Endodermal cell (in vitro differentiated cells): ENCODE measurements at regions not wholly inside any gene's neighbourhood (a gene's known extent, or its start where the extent isn't known, plus 50 kb on each side); places are given as distances from the start of the nearest gene placed in this dataset.
A peak's percentile ranks its signal among the peaks of the same experiment; 100 is the strongest.

Experiments used
- DNase-seq: peaks from one replicate; pipeline ENCODE4 v3.0.0-alpha.2; 2017
- H3K27ac ChIP-seq: 2 replicates; pipeline ENCODE4 v1.5.1; 2013; ENCODE audit warnings: mild to moderate bottlenecking, low read depth, low read length, moderate library complexity
- H3K27me3 ChIP-seq: 2 replicates; pipeline ENCODE4 v1.6.1; 2013; ENCODE audit warnings: mild to moderate bottlenecking, low read length, moderate library complexity; ENCODE audit not compliant: insufficient read depth, control insufficient read depth, poor library complexity, severe bottlenecking
- H3K36me3 ChIP-seq: 2 replicates; pipeline ENCODE4 v1.7.0; 2013; ENCODE audit warnings: mild to moderate bottlenecking, low read length, moderate library complexity; ENCODE audit not compliant: control insufficient read depth, insufficient read depth
- H3K4me1 ChIP-seq: one replicate; pipeline ENCODE4 v1.7.0; 2013; ENCODE audit warnings: low read length; ENCODE audit not compliant: control insufficient read depth, insufficient read depth
- H3K4me3 ChIP-seq: 2 replicates; pipeline ENCODE4 v1.5.1; 2013; ENCODE audit warnings: mild to moderate bottlenecking, low read length, moderate library complexity
- H3K9ac ChIP-seq: 2 replicates; pipeline ENCODE4 v1.6.1; 2013; ENCODE audit warnings: mild to moderate bottlenecking, low read length, moderate library complexity; ENCODE audit not compliant: poor library complexity, severe bottlenecking; ENCODE audit errors: extremely low read depth
- H3K9me3 ChIP-seq: 2 replicates; pipeline ENCODE4 v1.6.1; 2013; ENCODE audit warnings: mild to moderate bottlenecking, low read length, moderate library complexity; ENCODE audit not compliant: control insufficient read depth
- H3K27ac Mint-ChIP-seq: 2 replicates; pipeline ENCODE4 v1.8.0; 2020; ENCODE audit warnings: mixed read lengths
- H3K27me3 Mint-ChIP-seq: 2 replicates; pipeline ENCODE4 v1.8.0; 2021; ENCODE audit warnings: mild to moderate bottlenecking, mixed read lengths; ENCODE audit not compliant: insufficient read depth
- H3K36me3 Mint-ChIP-seq: 2 replicates; pipeline ENCODE4 v1.8.0; 2020; ENCODE audit warnings: low read depth, mixed read lengths
- H3K4me1 Mint-ChIP-seq: 2 replicates; pipeline ENCODE4 v1.8.0; 2020; ENCODE audit warnings: mixed read lengths
- H3K4me3 Mint-ChIP-seq: 2 replicates; pipeline ENCODE4 v1.8.0; 2020; ENCODE audit warnings: mild to moderate bottlenecking, moderate library complexity, mixed read lengths
- H3K9me3 Mint-ChIP-seq: 2 replicates; pipeline ENCODE4 v1.8.0; 2020; ENCODE audit warnings: mild to moderate bottlenecking, mixed read lengths
- WGBS, 2 experiments: methylation state at CpG; one replicate each; pipeline versions ENCODE4 v1.1.5 to v1.1.7; 2013; ENCODE audit warnings: missing lambda C conversion rate in 2 of 2, mixed read lengths in 1 of 2; ENCODE audit not compliant: insufficient coverage in 1 of 2, insufficient read length in 1 of 2; 5-methylcytosine and 5-hydroxymethylcytosine counted together
- TF ChIP-seq, protein P1 (sequence below): fragments of 200-600 bp; sonication (generic); conservative IDR thresholded peaks from 2 replicates; pipeline ENCODE4 v1.5.0; 2021; ENCODE audit warnings: antibody characterized with exemption, mild to moderate bottlenecking

DNA sequence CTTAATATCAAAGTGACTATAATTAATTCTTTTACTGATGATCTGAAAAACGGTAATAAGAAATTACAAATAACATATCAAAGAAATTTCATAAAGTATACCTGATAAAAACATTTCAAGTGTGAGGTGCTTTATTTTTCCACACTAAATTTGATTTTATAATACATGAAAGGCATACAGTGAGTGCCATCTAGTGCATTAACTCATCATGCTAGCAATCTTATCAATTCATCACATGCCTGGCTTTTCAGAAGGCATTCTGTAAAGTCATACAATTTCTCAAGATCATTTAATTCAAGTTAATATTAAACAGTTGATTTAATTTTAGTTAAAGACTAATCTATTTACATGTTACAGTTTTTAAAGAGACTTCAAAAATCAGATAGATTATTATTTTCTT is 1020.9 kb downstream of the GATA3 start:
- TF ChIP-seq, protein P1, sequence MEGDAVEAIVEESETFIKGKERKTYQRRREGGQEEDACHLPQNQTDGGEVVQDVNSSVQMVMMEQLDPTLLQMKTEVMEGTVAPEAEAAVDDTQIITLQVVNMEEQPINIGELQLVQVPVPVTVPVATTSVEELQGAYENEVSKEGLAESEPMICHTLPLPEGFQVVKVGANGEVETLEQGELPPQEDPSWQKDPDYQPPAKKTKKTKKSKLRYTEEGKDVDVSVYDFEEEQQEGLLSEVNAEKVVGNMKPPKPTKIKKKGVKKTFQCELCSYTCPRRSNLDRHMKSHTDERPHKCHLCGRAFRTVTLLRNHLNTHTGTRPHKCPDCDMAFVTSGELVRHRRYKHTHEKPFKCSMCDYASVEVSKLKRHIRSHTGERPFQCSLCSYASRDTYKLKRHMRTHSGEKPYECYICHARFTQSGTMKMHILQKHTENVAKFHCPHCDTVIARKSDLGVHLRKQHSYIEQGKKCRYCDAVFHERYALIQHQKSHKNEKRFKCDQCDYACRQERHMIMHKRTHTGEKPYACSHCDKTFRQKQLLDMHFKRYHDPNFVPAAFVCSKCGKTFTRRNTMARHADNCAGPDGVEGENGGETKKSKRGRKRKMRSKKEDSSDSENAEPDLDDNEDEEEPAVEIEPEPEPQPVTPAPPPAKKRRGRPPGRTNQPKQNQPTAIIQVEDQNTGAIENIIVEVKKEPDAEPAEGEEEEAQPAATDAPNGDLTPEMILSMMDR: no peak
- Histone ChIP-seq H3K9me3 (no peaks in the 10 kb centered on the region), H3K4me3 (no peak overlapping the region), H3K4me1 (no peaks in the 10 kb centered on the region), H3K27ac (no peak overlapping the region), H3K9ac (no peak overlapping the region), H3K27me3 (peaks cover 55% of the 10 kb centered on the region), H3K36me3 (no peaks in the 10 kb centered on the region)
- H3K9me3 Mint-ChIP-seq: no peaks in the 10 kb centered on the region
- no peak for DNase-seq
- H3K4me1 Mint-ChIP-seq: no peaks in the 10 kb centered on the region
- no peaks in the 10 kb centered on the region for H3K36me3 Mint-ChIP-seq
- peaks cover 68% of the 10 kb centered on the region for H3K27me3 Mint-ChIP-seq
- no peak overlapping the region for H3K4me3 Mint-ChIP-seq
- no peak overlapping the region for H3K27ac Mint-ChIP-seq
- no CpG with 5 or more reads among the region's 1 CpG for WGBS, 2 experiments

DNA sequence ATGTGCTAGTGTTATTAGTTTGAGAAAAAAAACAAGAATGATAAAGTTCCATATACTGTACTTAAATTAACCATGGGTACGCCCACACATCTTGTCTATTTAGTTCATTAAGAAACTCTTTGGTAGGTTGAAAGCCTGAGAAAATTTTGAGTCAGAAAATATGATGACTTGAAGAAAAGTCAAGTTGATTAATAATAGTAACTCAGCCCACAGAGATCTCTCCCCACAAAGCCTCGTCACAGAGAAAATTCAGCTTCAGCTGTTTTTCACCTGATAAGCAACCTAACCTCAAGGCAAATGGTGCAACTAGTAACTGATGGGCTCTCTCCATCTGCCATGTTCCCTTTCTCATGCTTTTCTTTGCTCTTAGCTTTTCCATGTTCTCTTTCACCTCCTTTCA is 1021.6 kb downstream of the GATA3 start:
- Histone ChIP-seq H3K4me3 (no peak overlapping the region), H3K36me3 (no peaks in the 10 kb centered on the region), H3K4me1 (no peaks in the 10 kb centered on the region), H3K27ac (no peak overlapping the region), H3K9me3 (no peaks in the 10 kb centered on the region), H3K27me3 (peaks cover 61% of the 10 kb centered on the region), H3K9ac (no peak overlapping the region)
- TF ChIP-seq, protein P1: no peak
- Mint-ChIP-seq H3K27ac (no peak overlapping the region), H3K27me3 (peaks cover 68% of the 10 kb centered on the region), H3K9me3 (no peaks in the 10 kb centered on the region), H3K36me3 (no peaks in the 10 kb centered on the region), H3K4me1 (no peaks in the 10 kb centered on the region), H3K4me3 (no peak overlapping the region)
- no peak for DNase-seq
- WGBS, 2 experiments: 60 to 89% methylated on average over 1 of the region's 2 CpGs

DNA sequence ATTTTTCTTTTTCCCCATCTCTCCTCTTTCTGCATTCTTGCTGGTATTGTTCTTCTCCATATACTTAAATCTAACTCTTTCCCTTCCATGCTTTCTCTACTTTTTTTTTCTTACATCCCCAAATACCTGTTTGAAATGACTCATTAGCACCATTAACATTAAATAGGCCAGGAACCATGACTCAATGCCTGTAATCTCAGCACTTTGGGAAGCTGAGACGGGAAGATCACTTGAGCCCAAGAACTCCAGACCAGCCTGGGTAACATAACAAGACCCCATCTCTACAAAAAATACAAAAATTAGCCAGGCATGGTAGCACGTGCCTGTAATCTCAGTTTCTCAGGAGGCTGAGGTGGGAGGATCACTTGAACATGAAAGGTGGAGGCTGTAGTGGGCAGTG is 1026.8 kb downstream of the GATA3 start:
- H3K36me3 ChIP-seq: no peaks in the 10 kb centered on the region
- 59% methylated on average over 2 of the region's 2 CpGs; no CpG with 5 or more reads in 1 of the 2 experiments for WGBS, 2 experiments
- H3K27me3 ChIP-seq: peaks cover 99% of the 10 kb centered on the region
- H3K27ac Mint-ChIP-seq: no peak overlapping the region
- H3K4me1 ChIP-seq: no peaks in the 10 kb centered on the region
- H3K4me3 ChIP-seq: no peak overlapping the region
- TF ChIP-seq, protein P1: no peak
- peak; percentile 51 for DNase-seq
- H3K9ac ChIP-seq: no peak overlapping the region
- H3K9me3 ChIP-seq: peaks cover 23% of the 10 kb centered on the region
- no peak overlapping the region for H3K4me3 Mint-ChIP-seq
- H3K27ac ChIP-seq: no peak overlapping the region
- H3K9me3 Mint-ChIP-seq: peaks cover 13% of the 10 kb centered on the region
- no peaks in the 10 kb centered on the region for H3K36me3 Mint-ChIP-seq
- H3K4me1 Mint-ChIP-seq: peaks cover 3% of the 10 kb centered on the region
- H3K27me3 Mint-ChIP-seq: peaks cover 40% of the 10 kb centered on the region
